ENCODE measurements at regions not wholly inside any gene's neighbourhood (a gene's known extent, or its start where the extent isn't known, plus 50 kb on each side); places are given as distances from the start of the nearest gene placed in this dataset.

- TF ChIP-seq YY1 (IDR thresholded peaks at IDR 0.05; ENCODE audit: insufficient read depth, insufficient read length): no peak
- no peak for TF ChIP-seq ZNF274 (IDR thresholded peaks at IDR 0.05; ENCODE audit: low read depth, low read length)
Measured at GRCh38 chr4:33561259-33561658, 2683.1 kb downstream of the ARAP2 start.

Measured in NT2/D1 (cell line).